GM10266 (cell line): ENCODE measurements at regions not wholly inside any gene's neighbourhood (a gene's known extent, or its start where the extent isn't known, plus 50 kb on each side); places are given as distances from the start of the nearest gene placed in this dataset.
"Not testable (repeated sequence)": the region's sequence is repeated elsewhere in the genome, so short reads cannot be mapped to it uniquely, and the experiment has no call there.

ENCODE experiments used
- DNase-seq: peaks from one replicate; pipeline ENCODE4 v3.0.0; 2012; ENCODE audit errors: extremely low spot score
- TF ChIP-seq, protein P1 (sequence below): IDR thresholded peaks from 2 replicates; pipeline ENCODE4 v1.5.1; 2012; ENCODE audit warnings: mild to moderate bottlenecking, low read depth; ENCODE audit not compliant: control insufficient read depth, insufficient read depth; ENCODE audit errors: missing control alignments

DNA sequence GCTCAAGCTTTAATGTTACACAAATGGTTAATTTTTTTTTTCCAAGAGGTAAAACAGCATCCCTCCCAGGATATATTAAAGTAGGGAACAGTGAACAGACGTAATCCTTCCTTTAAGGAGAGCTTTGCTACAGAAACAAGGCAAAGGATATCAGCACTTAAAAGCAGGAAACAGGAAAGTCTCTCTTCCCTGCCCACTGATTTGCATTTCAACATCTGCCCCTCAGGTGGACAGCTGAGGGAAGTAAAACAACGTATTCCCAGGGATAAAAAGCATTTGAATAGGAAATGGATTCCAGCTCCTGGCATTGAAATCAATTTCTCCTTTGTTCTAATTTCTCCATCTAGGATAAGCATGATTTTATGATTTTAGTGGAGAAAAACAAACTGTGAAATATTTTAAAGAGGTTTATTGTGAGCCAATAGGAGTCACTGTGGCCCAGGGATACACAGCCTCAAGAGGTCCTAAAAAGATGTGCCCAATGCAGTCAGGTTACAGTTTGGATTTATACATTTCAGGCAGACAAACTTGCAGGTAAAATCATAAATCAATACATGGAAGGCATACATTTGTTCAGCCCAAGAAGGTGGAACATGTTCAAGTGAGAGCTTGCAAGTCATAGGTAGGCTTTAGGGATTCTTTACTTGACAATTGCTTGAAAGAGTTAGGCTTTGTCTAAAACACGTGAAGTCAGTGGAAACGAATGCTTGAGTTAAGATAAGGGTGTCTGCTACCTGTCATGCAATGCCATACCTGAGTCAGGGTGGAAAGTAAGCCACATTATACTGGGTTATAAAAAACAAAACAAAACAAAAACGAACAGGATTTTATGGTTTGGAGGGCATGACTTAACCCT, 286.2 kb upstream of the VWC2 start:
- TF ChIP-seq, protein P1, sequence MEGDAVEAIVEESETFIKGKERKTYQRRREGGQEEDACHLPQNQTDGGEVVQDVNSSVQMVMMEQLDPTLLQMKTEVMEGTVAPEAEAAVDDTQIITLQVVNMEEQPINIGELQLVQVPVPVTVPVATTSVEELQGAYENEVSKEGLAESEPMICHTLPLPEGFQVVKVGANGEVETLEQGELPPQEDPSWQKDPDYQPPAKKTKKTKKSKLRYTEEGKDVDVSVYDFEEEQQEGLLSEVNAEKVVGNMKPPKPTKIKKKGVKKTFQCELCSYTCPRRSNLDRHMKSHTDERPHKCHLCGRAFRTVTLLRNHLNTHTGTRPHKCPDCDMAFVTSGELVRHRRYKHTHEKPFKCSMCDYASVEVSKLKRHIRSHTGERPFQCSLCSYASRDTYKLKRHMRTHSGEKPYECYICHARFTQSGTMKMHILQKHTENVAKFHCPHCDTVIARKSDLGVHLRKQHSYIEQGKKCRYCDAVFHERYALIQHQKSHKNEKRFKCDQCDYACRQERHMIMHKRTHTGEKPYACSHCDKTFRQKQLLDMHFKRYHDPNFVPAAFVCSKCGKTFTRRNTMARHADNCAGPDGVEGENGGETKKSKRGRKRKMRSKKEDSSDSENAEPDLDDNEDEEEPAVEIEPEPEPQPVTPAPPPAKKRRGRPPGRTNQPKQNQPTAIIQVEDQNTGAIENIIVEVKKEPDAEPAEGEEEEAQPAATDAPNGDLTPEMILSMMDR, result no peak

DNA sequence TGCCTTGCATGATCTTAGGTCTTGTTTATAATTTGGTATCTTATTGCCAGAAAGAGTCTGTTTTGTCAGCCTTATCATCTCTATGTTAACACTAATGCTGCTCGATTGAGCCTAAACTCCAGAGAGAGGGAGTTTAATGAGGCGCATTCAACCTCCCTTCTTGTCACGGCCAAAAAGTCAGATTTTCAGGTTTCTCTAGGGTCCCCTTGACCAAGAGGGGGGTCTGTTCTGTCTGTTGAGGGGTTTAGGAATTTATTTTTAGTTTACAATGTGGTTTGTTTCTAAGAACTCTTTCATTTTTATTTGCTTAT, 285.7 kb upstream of the VWC2 start:
- no peak for DNase-seq
- TF ChIP-seq, protein P1, result no peak

More for the DNA sequence above, 286.2 kb upstream of the VWC2 start:
- DNase-seq, result no peak

DNA sequence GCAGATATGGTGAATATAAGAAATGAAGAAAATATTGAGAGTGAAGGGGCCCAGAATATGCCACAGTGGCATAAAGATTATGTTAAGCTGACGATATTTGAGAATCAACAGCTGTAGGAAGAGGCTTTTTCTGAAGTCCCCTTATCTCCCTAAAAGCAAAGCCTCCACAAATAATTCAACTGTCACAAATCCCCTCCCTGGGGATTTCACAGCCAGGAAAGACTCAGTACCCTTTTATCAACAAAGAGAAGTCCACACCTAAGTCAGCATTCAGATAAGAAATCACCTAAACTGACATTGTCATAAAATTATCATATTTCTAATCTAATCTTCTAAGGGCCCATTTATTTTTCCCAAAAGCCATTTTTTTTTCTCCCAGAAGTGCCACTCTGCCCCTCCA, 284.9 kb upstream of the VWC2 start:
- no peak for DNase-seq
- TF ChIP-seq, protein P1, result no peak

DNA sequence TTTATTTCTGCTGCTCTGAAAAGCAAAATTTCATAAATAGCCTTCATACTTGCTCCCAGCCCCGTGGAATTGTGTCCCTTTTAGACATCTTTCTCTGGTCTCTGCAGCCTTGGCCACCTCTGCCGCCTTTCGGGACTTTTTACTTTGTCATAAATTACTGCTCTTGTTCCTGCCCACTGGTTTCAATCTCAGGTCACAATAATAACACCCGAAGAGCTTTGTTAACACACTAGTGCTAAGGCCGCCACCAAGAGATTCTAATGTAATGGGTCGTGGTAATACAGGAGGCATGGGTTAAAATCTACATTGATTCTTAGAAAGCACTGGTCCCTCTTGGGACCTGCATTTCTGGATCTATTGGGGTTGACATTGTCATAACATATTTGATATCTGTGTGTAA, 276.0 kb upstream of the VWC2 start:
- TF ChIP-seq, protein P1, result no peak
- no peak for DNase-seq

DNA sequence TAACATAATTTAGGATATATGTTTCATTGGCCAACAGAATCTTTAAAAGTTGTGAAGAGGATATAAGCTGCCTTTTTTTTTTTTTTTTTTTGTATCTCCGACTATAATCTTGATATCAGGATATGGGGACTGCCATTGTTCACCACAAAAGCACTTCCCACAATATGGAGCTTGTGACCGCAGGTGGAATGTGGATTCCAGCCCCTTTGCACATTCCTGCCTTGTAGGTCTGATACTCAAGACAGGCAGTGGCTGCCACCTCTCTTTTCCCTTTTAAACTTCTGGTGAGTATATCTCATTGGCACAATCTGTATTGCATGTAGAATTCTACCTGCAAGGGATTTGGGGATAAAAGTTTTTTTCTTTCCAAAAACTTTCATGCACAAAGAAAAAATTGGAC, 272.7 kb upstream of the VWC2 start:
- DNase-seq, result no peak
- TF ChIP-seq, protein P1, result no peak

DNA sequence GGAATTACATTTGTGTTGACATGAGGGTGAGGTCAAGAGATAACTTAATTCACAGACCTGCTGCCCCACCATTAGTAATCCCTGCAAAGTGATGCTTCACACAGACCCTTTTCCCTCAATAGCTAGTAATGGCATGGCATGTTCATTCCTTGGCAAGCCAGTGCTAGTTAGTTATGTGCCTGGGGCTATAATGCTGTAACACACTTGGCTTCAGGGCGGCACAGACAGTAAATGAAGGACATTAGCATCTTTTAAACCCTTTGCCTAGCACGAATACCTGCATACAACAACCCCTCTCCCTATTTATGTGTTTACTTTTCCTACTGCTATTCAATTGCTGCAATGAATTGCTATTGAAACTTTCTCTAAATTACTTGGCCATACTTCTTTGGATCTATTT, 266.2 kb upstream of the VWC2 start:
- not testable (repeated sequence) for DNase-seq

DNA sequence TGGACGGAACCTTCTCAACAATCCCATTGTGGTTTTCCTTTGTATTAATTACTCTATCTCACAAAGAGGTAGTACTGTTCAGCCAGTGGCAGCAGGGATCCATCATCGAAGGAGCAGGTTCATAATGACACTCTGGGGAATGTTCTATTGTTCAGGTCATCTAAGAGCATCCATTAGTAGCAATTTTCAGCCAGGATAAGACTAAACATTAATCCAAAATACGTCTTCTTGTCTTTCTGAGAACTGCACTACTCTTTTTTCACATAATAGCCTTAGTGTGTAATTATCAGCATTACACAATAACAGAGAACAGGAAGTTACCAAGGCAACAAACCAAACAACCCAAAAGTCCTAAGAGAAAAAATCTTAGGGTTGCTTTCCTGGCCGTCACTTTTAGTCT, 259.5 kb upstream of the VWC2 start:
- TF ChIP-seq, protein P1, result no peak
- DNase-seq, result no peak

DNA sequence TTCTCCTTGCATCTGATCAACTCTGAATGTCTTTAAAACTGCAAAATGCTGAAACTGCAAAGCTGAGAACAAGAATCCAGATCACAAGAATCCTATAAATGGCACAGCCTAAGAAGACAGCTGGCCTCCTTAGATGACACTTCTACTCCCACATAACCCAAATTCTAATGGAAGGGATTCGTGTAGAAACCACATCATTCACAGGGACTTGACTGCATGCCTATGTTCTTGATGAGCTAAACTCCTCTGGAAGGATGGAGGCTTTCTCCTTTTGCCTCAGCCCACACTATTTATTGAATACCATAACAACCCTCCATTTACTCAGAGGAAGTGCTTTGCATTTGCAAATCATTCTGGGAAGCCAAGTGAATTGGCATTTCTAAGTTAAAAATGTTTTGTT, 252.5 kb upstream of the VWC2 start:
- TF ChIP-seq, protein P1, result no peak
- no peak for DNase-seq
